Chondrocyte (in vitro differentiated cells): ENCODE measurements at regions not wholly inside any gene's neighbourhood (a gene's known extent, or its start where the extent isn't known, plus 50 kb on each side); places are given as distances from the start of the nearest gene placed in this dataset.

Experiments used
- DNase-seq: peaks from one replicate; pipeline ENCODE4 v3.0.0; 2021; ENCODE audit warnings: mixed read lengths, low spot score
- H3K27ac Mint-ChIP-seq: one replicate; pipeline ENCODE4 v1.8.0; 2021; ENCODE audit warnings: mild to moderate bottlenecking, moderate library complexity, mixed read lengths; ENCODE audit not compliant: unreplicated experiment
- H3K27me3 Mint-ChIP-seq: 2 replicates; pipeline ENCODE4 v1.8.0; 2021; ENCODE audit warnings: low read depth, mixed read lengths
- H3K36me3 Mint-ChIP-seq: 2 replicates; pipeline ENCODE4 v1.8.0; 2021; ENCODE audit warnings: low read depth, mixed read lengths
- H3K4me1 Mint-ChIP-seq: 2 replicates; pipeline ENCODE4 v1.8.0; 2021; ENCODE audit warnings: low read depth, mild to moderate bottlenecking, mixed read lengths
- H3K4me3 Mint-ChIP-seq: one replicate; pipeline ENCODE4 v1.8.0; 2021; ENCODE audit warnings: mild to moderate bottlenecking, moderate library complexity, mixed read lengths; ENCODE audit not compliant: unreplicated experiment
- H3K9me3 Mint-ChIP-seq: 2 replicates; pipeline ENCODE4 v1.8.0; 2021; ENCODE audit warnings: low read depth, mixed read lengths
- CTCF ChIP-seq: fragments of 200-600 bp; sonication (generic); IDR thresholded peaks from 2 replicates; pipeline ENCODE4 v1.5.0; 2021; ENCODE audit warnings: antibody characterized with exemption, mild to moderate bottlenecking, moderate library complexity

GRCh38 chr2:53543083-53543482 is 224.5 kb upstream of the CHAC2 start:
- Mint-ChIP-seq H3K4me3 (no peak overlapping the region), H3K9me3 (peaks cover 23% of the 10 kb centered on the region), H3K27me3 (peaks cover 27% of the 10 kb centered on the region), H3K4me1 (peaks cover 9% of the 10 kb centered on the region), H3K36me3 (peaks cover 12% of the 10 kb centered on the region), H3K27ac (no peak overlapping the region)
- no peak for DNase-seq
- TF ChIP-seq CTCF = no peak

- DNase-seq = no peak
- Mint-ChIP-seq H3K36me3 (peaks cover 14% of the 10 kb centered on the region), H3K9me3 (peaks cover 25% of the 10 kb centered on the region), H3K27ac (no peak overlapping the region), H3K27me3 (peaks cover 31% of the 10 kb centered on the region), H3K4me1 (no peaks in the 10 kb centered on the region), H3K4me3 (no peak overlapping the region)
- TF ChIP-seq CTCF = no peak
These were observed 230.8 kb upstream of the CHAC2 start for GRCh38 chr2:53536583-53537361.

- Mint-ChIP-seq H3K4me1 (peaks cover under 1% of the 10 kb centered on the region), H3K9me3 (peaks cover 17% of the 10 kb centered on the region), H3K27me3 (peaks cover 29% of the 10 kb centered on the region), H3K4me3 (no peak overlapping the region), H3K36me3 (peaks cover 5% of the 10 kb centered on the region), H3K27ac (no peak overlapping the region)
- no peak for DNase-seq
- no peak for TF ChIP-seq CTCF
These were observed 232.3 kb upstream of the CHAC2 start for GRCh38 chr2:53535234-53535840.

- Mint-ChIP-seq H3K4me1 (peaks cover 7% of the 10 kb centered on the region), H3K4me3 (no peak overlapping the region), H3K27ac (no peak overlapping the region), H3K27me3 (peaks cover 21% of the 10 kb centered on the region), H3K9me3 (peaks cover 29% of the 10 kb centered on the region), H3K36me3 (peaks cover 13% of the 10 kb centered on the region)
- no peak for DNase-seq
- no peak for TF ChIP-seq CTCF
These were observed 237.5 kb upstream of the CHAC2 start for GRCh38 chr2:53530126-53530525.

- H3K36me3 Mint-ChIP-seq = peaks cover 13% of the 10 kb centered on the region
- H3K27me3 Mint-ChIP-seq = peaks cover 12% of the 10 kb centered on the region
- peaks cover 7% of the 10 kb centered on the region for H3K4me1 Mint-ChIP-seq
- no peak for TF ChIP-seq CTCF
- no peak for DNase-seq
- no peak overlapping the region for H3K4me3 Mint-ChIP-seq
- H3K9me3 Mint-ChIP-seq = peaks cover 26% of the 10 kb centered on the region
- no peak overlapping the region for H3K27ac Mint-ChIP-seq
These were observed 240.5 kb upstream of the CHAC2 start for GRCh38 chr2:53527056-53527455.
